ENCODE measurements at regions not wholly inside any gene's neighbourhood (a gene's known extent, or its start where the extent isn't known, plus 50 kb on each side); places are given as distances from the start of the nearest gene placed in this dataset.

DNA sequence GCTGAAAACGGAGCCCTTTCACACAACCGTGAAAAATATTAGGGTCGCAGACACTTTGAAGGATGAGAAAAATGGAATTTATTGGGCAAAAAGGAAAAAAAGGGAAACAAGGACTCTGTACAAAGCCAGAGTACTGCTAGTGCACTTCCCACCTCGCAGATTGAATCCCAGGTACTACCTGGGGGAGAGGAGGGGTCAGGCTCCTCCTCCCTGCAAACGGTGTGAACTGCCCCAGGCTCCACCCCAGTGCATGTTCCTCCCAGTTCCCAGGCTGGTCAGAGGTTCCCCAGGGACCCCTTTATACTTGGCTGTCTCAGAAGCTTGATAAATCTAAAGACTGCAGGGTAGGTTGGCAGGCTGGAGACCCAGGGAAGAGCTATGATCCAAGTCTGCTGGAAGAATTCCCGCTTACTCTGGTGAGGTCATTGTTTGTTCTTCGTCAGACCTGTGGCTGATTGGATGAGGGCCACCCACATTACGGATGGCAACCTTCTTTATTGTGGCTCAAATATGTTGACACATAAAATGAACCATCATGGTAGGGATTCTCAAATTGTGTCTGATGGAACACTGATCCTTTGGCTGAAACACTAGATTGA lies 290.4 kb upstream of the POU3F3 start:
- DNase-seq = no peak

DNA sequence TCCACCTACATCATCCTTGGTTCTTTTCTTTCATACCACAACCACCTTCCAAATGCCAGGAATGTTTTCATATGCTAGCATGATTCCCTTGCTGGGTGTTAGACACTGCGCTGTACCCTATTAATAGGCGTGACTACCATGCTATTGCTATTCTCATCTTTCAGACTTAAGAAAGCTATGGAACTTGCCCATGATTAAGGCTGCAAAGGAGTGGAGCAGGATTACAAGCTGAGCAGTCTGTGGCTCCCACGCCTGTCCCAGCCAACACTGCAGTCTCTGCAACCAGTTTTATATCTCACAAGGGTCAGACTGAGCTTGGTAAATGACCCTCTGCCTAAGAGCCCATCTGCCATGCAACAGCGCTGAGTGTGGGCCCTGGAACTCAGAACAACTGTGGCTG lies 285.7 kb upstream of the POU3F3 start:
- DNase-seq = no peak

DNA sequence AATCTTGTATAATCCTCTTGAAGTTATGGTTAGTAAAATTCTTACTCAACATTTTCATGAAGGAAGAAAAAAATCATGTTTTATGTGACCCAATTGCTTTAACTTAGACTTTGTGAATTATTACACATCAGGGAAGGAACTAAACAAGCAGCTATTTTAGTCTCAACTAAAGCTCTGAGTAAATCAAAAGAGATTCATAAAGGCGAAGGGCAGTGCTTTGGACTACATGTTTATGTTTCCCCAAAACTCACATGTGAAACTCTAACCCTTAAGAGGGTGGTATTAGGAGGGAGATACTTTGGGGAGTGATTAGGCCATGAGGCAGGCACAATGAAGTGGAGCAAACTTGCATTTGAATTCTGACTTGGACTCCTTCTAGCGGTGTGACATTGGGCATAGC lies 283.7 kb upstream of the POU3F3 start:
- no peak for DNase-seq

DNA sequence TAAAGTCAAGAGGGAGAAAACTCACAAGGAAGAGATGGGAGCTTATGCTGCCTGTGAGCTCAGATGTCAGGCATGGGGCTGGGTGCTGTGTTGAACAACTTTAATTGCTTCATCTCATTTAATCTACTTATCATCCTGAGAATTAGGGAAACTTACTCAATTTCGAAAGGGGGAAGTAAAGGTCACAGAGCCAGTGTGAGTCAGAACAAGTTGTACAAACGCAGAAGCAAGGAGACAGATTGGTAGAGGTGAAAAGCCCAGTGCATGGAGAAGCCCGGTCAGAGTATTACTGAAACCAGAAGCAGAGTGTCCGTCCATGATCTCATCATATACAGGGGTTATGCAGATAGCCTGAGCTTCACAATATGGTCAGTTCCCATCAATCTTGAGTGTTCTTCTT lies 281.1 kb upstream of the POU3F3 start:
- DNase-seq = no peak

DNA sequence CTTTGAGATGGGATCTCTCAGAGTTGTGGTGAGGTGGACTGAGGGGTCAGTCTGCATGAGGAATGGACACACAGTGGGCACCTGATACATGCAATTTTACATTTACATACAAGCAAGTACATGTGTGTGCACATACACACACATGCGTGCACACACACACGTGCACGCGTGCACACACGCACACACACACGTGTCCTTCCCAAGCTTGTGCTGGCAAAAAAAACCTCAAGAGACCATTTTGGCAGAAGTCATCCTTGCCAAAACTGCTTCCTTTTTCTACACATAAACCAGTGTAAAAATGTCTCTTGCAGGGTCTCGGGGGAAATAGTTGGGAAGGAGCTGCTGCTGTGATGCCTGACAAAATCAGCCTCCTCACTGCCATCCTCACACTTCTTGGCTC lies 279.5 kb upstream of the POU3F3 start:
- DNase-seq = no peak

DNA sequence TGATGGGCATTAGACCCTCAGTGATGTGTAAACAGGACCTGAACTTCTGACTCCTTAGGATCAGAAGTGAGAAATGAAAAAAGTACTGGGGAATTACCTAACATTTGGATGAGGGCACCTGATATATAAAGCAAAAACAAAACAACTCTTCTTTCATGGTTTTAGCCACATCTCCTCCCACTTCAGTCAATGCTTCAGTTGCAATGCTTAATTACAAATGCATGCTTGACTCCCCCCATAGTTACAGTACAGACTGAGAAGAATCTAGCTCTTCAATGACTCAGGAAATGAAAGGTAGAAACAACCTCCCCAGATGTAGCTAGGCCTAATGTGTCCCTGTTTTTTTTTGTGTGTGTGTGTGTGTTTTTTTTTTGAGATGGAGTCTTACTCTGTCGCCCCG lies 276.8 kb upstream of the POU3F3 start:
- DNase-seq = no peak

DNA sequence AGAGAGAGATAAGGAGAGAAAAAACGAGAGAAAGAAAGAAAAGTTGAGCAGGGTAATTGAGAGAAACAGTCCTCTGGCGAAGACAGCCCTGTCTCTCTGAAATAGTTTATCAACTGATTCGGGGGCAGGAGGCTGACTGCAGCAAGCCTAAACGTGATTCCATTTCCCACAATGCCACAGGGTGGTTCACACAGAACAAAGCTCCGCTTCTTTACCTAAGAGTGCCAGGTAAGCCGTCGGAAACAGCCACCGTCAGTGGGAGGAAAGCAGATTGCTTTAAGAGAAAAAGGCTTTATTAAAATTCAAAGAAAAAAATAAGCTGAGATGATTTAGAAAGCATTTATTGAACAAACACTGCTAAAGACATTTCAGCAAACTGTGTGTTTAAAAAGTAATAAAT lies 271.4 kb upstream of the POU3F3 start:
- no peak for DNase-seq

DNA sequence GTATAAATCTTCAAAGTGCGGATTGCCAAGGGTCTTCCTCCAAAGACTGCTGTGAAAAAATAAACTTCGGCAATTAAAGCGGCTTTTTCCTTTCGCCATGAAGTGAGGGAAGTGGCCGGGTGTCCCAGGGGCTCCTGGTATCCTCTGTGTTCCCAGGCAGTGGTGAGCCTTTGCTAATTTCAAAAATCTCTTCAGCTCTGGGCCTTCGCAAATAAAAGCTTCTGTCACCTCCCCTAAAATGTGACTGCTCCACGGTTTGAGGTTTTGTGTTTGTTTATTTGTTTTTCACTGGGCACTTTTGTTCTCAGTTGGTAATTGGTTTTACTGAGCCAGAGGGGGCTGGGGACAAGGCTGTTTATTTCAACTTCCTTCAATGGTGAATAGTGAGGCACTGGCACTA lies 270.1 kb upstream of the POU3F3 start:
- DNase-seq = no peak

DNA sequence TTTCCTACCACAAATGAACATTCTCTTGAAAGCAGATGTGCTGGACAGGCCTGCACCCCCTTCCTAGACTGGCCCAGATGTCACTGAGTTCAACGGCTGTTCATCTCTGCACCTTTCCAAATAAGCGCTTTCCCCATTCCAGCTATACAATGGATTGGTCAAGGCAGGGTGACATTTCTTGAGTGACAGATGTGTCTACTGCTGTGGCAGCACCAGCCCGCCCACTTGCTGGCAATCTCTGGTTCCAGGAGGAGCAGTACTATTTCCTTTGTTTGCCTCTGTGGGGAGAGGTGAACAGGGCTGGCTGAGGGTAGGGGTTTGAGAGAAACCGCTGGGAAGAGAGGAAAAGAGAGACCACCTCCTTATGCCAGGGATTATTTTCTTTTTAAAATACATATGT lies 269.5 kb upstream of the POU3F3 start:
- no peak for DNase-seq

DNA sequence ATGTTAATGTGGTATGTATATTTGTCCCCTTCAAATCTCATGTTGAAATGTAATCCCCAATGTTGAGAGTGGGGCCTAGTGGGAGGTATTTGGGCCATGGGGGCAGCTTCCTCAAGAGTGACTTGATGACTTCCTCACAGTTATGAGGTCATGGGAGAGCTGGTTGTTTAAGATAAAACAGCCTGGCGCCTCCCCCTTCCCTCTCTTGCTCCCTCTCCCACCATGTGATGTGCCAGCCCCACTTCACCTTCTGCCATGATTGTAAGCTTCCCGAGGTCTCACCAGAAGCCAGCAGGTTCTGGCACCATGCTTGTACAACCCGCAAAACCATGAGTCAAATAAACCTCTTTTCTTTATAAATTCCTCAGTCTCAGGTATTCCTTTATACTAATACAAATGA lies 258.3 kb upstream of the POU3F3 start:
- DNase-seq = no peak

DNA sequence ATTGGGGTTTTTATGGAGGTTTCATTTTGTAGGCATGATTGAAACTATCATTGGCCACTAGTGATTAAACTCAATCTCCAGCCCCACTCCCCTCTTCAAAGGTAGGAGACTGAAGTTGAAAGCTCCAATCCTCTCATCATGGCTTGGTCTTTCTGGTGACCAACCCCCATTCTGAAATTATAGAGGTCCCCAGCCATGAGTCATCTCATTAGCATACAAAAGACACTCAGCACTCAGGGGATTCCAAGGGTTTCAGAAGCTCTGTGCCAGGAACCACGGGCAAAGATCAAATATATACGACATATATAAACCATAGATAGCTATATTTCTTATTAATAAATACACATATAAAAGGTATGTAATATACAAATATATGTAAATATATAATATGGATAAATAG lies 256.0 kb upstream of the POU3F3 start:
- no peak for DNase-seq

DNA sequence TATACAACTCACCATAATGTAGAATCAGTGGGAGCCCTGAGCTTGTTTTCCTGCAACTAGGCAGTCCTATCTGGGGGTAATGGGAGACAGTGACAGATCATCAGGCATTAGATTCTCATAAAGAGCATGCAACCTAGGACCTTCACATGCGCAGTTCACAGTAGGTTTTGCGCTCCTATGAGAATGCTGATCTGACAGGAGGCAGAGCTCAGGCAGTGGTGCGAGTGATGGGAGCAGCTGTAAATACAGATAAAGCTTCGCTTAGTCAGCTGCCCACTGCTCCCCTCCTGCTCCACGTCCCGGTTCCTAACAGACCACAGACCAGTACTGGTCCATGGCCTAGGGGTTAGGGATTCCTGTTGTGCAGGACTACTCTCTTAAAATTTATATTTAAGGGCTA lies 255.3 kb upstream of the POU3F3 start:
- no peak for DNase-seq

DNA sequence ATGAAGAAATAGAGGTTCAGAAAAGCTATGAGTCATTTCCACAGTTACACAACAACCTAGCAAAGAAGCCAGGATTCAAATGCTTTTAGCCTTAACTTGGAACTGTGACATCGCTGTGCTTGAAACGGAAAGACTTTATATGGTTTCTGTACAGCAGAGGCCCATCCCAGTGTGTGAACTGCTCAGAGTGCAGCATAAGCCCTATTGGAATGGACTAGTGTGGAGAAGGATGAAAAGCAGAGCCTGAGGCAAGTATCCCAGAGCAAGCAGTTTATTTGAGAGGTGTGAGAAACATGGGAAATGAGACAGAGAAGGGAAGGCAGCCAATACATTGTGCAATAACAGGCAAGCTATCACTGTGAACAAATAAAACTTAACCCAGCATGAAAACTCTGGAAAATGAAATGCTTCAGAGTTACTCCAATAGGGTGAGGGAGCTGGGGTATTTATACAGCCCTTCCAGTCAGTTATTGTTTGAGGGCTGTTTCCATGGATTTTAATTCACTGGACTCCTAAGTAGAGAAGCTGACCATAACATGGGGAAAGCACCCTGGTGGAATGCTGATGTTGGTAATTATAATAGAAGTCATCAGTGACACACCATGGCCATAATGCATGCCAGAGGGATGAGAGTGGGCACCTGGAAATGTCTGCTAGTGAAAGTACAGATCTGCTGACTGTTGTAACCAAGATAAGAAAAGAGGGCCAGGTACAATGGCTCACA lies 254.0 kb upstream of the POU3F3 start:
- no peak for DNase-seq

DNA sequence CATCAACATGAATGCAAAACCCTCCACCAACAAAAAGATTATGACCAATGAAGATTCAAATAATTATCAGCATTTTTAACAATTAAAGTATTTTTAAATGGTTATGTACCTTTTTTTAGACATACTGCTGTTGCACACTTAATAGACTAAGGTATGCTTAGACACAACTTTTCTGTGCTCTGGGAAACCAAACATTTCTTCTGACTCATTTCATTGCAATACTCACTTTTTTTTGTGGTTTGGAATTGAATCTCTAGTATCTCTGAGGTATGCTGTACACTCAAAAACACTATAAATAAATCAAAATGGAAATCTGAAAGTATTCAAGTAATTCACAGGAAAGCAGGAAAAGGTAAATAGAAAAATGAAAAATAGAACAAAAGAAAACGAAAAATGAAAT lies 247.9 kb upstream of the POU3F3 start:
- no peak for DNase-seq

DNA sequence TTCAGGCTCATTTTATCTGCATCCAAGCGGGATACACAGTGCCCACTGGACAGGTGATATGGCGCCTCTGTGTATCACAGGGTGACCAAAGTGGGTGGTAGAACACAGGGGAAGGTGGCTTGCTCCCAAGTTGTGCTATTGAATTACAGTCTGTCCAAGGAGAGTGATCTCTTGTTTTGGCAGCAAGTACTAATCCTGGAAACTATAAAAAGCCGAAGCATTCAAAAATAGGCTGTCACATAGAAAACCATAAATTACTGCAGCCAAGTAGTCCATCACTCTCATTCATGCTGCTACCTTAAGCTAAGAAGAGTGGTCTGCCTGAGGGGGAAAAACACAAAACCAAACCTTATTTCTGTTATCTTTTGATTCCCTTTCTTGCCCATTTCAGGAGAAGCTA lies 237.1 kb upstream of the POU3F3 start:
- DNase-seq = no peak

DNA sequence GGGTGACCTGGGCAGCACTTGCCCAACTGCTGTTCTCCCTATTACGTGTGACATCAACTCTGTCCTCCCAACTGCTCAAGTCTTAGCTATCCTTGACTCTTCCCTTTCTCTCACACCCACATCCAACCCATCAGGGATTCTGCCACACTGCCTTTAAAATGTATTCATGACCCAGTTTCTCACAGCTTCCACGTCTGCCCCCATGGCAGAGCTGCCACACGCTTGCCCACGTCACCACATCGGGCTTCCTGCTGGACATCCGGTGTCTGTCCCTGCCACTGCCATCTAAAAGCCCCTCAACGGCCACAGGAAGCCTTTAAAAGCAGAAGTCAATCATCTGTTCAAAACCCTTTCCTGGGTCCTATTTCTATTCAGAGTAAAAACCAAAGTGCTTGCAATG lies 233.1 kb upstream of the POU3F3 start:
- no peak for DNase-seq

DNA sequence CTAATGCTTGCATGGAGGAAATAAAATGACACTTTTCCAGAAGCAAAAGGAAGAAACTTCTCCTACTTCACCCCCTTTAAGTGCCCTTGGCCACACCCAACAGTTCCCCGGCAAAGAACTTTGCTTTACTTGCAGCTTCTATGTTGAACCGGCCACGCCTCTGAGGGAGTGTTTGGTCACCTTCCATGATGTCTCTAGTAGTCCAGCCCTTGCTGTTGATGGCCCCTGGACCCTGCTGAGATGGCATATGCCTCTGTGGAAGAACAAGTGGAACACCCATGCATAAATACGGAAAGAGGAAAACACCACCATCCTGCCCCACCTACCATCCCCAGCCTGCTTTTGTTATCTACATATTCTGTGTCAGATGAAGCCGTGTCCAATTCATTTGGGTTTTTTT lies 218.3 kb upstream of the POU3F3 start:
- no peak for DNase-seq

DNA sequence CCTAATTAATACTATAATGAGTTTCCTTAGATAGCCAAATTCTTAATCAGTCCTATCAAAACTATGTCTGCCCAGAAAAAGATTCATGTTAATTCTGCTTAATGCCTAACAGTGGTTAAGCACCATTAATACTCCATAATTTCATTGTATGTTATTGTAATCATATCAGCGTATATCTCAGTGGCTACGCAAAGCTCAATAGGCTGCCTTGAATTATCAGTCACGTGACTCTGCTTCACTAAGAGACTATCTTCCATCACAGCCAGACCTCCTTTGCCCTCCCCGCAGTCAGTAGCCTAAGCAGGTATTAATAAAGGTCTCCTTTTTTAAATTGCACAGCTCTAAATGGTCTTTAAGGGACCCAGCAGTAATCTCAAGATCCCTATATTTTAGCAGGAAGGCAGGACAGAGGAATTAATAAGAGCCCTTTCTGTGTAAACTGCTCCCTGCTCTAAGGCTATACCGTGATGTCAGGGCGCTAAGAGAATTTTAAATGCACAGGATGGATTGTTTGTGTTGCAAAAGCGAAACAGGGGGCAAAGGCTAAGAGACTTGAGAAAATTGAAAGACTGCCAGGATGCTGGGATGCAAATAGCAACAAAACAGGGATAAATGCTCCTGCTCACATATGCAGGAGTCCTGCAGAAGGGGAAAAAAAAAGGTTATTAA lies 215.6 kb upstream of the POU3F3 start:
- no peak for DNase-seq

DNA sequence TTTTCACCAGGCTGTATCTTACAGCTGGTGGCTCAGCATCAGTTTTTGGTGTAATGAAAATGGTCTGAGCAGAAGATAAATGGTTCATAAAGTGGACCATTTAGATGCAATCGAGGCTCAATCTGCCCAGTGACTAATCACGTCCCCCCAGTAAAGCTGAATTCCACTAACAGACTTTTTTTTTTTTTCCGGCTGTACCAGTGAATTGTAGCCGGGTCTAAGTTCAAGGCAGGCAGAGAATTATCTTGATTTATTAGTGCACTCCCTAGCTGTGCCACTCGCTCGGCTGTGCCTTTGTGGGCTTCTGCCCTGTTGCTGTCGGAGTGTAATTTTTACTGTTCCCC lies 215.1 kb upstream of the POU3F3 start:
- DNase-seq = no peak

DNA sequence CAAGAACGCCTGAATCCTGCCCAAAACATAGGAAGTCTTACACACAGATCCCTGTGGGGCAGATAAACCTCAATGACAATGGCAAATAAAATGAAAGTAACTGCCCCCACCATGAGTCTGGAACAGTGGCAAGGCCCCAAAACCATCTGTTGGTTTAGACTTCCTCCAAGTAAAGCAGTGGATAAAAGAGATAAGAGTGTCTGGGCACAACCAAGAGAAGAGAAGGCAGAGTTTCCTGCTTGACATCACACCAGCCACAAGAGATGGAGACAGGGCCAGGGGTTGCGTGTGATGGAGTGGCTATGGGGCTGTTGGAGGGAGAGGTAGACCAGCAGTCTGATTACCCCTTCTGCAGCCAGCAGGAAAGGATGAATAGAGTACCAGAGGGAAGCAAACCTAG lies 212.1 kb upstream of the POU3F3 start:
- no peak for DNase-seq

DNA sequence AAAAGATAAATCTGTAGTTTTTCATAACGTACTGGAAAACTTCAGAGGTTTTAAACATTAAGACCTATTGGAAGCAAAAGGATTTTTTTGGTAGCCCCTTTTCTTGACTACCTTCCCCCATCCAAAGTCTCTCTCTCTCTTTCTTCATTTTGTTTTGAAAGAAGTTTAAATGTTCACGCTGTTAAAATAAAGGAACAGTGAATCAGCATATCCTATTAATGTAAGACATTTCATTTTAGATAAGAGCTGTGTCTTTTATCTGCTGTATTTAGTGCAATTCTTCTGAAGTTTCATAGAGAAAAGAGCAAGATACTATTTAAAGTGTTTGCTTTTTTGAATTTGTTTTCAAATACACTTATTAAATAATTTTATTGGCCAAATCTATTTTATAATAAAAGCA lies 205.5 kb upstream of the POU3F3 start:
- DNase-seq = no peak

DNA sequence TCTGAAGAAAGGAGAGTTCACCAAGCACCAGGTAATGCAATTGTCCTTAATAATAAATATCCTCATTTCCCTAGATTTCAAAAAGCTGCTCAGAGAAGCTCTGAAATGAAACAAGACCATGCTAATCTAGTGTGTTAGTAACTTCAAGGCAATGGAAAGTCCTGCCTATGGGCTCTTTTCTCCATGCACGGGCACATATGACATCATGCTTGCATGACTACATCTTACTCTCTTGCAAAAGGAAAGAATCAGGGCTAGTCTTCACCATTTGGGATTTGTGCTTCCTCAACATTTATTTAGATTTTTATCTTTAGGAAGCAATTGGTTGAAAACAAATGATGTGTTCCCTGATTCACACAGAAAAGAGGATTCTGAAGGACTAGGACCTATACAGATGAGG lies 204.0 kb upstream of the POU3F3 start:
- DNase-seq = no peak

DNA sequence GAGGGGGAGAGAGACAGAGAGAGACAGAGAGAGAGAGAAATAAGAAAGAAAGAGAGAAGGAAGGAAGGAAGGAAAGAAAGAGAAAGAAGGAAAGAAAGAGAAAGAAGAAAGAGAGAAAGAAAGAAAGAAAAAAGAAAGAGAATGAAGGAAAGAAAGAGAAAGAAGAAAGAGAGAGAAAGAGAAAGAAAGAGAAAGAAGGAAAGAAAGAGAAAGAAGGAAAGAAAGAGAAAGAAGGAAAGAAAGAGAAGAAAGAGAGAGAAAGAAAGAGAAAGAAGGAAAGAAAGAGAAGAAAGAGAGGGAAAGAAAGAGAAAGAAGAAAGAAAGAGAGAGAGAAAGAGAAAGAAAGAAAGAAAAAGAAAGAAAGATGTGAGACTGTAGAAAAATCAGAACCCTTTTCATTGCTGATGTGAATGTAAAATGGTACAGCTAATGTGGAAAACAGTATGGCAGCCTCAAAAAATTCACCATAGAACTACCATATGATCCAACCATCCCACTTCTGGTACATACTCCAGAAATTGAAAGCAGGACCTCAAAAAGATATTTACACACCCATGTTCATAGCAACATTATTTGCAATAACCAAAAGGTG lies 203.4 kb upstream of the POU3F3 start:
- no peak for DNase-seq

DNA sequence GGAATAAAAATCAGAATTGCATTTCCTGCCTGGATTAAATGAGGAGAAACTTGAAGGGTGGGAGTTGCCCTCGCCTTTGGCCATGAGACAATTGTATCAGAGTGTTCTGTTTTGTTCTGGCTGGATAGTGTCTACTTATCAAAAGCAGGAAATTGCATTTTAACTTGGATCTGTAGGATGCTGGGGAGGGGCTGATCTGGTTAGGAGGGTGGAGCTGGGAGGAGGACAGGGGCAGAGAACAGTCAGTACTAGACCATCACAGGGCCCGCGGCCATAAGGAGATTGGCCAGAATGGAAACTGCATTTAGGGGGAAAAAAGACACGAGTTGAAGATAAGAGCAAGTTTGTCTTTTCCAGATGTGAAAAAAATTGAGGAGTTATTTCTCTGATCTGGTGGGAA lies 199.1 kb upstream of the POU3F3 start:
- no peak for DNase-seq
